Neutrophil (primary cell): ENCODE measurements at regions not wholly inside any gene's neighbourhood (a gene's known extent, or its start where the extent isn't known, plus 50 kb on each side); places are given as distances from the start of the nearest gene placed in this dataset.
"Not testable (repeated sequence)": the region's sequence is repeated elsewhere in the genome, so short reads cannot be mapped to it uniquely, and the experiment has no call there.

Source experiments
- H3K27ac ChIP-seq: fragments of 200-600 bp; sonication (generic); 2 replicates; pipeline ENCODE4 v1.5.1; 2016; ENCODE audit warnings: mild to moderate bottlenecking, moderate library complexity
- H3K27me3 ChIP-seq: fragments of 200-600 bp; sonication (generic); 2 replicates; pipeline ENCODE4 v1.6.0; 2016; ENCODE audit warnings: mild to moderate bottlenecking
- H3K36me3 ChIP-seq: fragments of 200-600 bp; sonication (generic); 2 replicates; pipeline ENCODE4 v1.5.1; 2017
- H3K4me1 ChIP-seq, 2 experiments: fragments of 200-600 bp in 1 of 2; sonication (generic) in 1 of 2; 1 replicate in 1 of 2; 2 replicates in 1 of 2; pipeline versions ENCODE4 v1.5.1 to v1.6.1; 2013 to 2016; ENCODE audit warnings: low read depth in 1 of 2, low read length in 1 of 2, mild to moderate bottlenecking in 1 of 2, moderate library complexity in 1 of 2; ENCODE audit not compliant: control insufficient read depth in 1 of 2, insufficient read depth in 1 of 2
- H3K4me3 ChIP-seq, 2 experiments: fragments of 200-600 bp in 1 of 2; sonication (generic) in 1 of 2; 1 replicate in 1 of 2; 2 replicates in 1 of 2; pipeline ENCODE4 v1.5.1; 2013 to 2016; ENCODE audit warnings: low read depth in 1 of 2, low read length in 1 of 2, mild to moderate bottlenecking in 1 of 2, moderate library complexity in 1 of 2
- H3K9me3 ChIP-seq: fragments of 200-600 bp; sonication (generic); 2 replicates; pipeline ENCODE4 v1.5.1; 2016
- TF ChIP-seq, protein P1 (sequence below): fragments of 200-600 bp; sonication (generic); IDR thresholded peaks from 2 replicates; pipeline ENCODE4 v1.5.1; 2016; ENCODE audit warnings: antibody characterized with exemption

DNA sequence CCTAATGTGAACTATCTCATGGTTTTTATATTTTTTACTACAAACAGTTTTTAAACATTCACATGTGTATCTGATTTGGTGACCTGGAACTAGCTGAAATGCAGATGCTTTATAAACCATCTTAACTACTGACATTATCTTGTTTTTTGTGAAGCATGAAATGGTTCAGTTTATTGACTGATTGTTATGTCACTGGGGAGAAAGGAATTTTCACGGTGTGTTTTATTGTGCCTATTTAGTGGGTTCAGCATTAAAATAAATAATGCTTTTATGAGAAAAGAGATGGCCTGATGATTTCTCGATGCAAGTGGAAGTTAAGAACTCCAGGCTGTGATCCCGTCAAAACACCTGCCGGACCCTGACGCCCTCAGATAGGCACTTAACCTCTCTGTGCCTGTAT is 79.9 kb upstream of the KIF26B start:
- Histone ChIP-seq H3K36me3 (no peaks in the 10 kb centered on the region), H3K4me3 (no peak overlapping the region), H3K9me3 (no peaks in the 10 kb centered on the region), H3K27ac (no peak overlapping the region), H3K27me3 (no peaks in the 10 kb centered on the region), H3K4me1 (no peaks in the 10 kb centered on the region)
- TF ChIP-seq, protein P1, sequence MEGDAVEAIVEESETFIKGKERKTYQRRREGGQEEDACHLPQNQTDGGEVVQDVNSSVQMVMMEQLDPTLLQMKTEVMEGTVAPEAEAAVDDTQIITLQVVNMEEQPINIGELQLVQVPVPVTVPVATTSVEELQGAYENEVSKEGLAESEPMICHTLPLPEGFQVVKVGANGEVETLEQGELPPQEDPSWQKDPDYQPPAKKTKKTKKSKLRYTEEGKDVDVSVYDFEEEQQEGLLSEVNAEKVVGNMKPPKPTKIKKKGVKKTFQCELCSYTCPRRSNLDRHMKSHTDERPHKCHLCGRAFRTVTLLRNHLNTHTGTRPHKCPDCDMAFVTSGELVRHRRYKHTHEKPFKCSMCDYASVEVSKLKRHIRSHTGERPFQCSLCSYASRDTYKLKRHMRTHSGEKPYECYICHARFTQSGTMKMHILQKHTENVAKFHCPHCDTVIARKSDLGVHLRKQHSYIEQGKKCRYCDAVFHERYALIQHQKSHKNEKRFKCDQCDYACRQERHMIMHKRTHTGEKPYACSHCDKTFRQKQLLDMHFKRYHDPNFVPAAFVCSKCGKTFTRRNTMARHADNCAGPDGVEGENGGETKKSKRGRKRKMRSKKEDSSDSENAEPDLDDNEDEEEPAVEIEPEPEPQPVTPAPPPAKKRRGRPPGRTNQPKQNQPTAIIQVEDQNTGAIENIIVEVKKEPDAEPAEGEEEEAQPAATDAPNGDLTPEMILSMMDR, result no peak

DNA sequence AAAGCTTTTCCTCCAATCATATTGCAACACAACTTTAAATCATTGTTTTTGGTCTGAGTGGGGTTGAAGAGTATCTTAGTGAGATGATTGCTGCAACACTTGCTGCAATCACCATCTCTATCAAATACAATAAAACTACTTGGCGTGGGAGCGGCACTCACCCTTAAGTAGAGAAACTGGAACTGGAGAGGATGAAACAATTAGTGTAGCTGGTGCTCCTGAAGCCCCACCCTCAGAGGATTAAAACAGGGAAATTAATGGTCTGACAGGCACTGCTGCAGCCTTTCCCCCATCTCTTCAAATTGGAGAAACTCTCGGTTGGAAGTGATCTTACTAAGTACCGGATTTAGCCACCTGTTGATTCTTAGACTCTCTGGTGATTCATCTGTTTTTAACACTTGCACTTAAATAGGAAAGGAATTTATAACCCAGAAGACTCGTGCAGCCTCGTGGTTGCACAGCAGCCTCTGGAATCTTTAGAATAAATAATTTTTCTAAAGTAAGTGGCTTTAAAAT is 80.5 kb upstream of the KIF26B start:
- TF ChIP-seq, protein P1, result no peak
- Histone ChIP-seq H3K36me3 (no peaks in the 10 kb centered on the region), H3K4me1 (no peaks in the 10 kb centered on the region), H3K9me3 (no peaks in the 10 kb centered on the region), H3K27ac (no peak overlapping the region), H3K4me3 (no peak overlapping the region), H3K27me3 (no peaks in the 10 kb centered on the region)

DNA sequence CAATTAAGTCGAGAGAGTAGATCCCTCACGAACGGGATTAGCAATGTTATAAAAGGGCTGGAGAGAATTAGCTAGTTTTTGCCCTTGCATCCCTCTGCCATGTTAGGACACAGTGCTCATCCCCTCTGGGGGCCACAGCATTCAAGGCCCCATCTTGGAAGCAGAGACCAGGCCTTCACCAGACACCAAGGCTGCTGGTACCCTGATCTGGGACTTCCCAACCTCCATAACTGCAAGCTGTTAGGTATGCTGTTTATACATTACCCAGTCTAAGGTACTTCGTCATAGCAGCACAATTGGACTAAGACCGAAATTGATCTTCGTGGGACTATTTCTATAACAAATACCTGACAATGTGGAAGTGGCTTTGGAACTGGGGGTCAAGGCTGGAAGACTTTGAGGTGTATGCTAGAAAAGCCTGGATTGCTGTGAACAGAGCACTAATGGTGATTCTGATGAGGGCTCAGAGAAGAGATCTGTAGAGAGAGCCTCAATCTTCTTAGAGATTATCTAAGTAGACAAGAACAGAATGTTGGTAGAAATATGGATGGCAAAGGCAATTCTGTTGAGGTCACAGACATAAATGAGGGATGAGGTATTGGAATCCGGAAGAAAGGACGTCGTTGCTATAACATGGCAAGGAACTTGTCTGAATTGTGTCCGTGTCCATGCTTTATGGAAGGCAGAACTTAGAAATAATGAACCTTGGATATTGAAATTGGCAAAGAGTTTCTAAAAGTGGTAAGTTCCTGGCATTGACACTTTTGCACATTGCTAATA is 83.8 kb upstream of the KIF26B start:
- Histone ChIP-seq H3K9me3 (no peaks in the 10 kb centered on the region), H3K4me3 (no peak overlapping the region)
- TF ChIP-seq, protein P1, result no peak

DNA sequence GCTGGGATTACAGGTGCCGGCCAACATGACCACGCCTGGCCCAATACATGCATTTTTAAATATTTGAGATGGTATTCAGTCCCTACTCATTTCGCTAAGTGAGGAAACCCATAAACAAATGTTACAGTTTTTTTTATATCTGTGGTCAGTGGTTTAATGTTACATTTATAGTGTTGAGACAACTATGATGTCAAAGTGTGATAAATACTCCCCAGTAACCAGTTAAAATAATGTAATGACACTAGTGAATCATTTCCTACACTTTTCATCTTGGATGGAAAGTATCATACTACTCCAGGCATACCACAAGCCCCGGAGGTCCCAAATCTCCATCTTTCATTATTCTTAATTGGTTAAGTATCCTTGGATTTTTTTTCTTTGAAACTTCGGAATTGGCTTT is 87.5 kb upstream of the KIF26B start:
- no peaks in the 10 kb centered on the region for H3K27me3 ChIP-seq
- no peak overlapping the region for H3K4me3 ChIP-seq
- H3K27ac ChIP-seq, result no peak overlapping the region
- no peaks in the 10 kb centered on the region for H3K9me3 ChIP-seq
- no peaks in the 10 kb centered on the region for H3K4me1 ChIP-seq
- TF ChIP-seq, protein P1, result no peak
- no peaks in the 10 kb centered on the region for H3K36me3 ChIP-seq

More for the DNA sequence above, 83.8 kb upstream of the KIF26B start:
- no peak overlapping the region for H3K27ac ChIP-seq
- H3K36me3 ChIP-seq, result no peaks in the 10 kb centered on the region
- no peaks in the 10 kb centered on the region for H3K27me3 ChIP-seq
- no peaks in the 10 kb centered on the region for H3K4me1 ChIP-seq

DNA sequence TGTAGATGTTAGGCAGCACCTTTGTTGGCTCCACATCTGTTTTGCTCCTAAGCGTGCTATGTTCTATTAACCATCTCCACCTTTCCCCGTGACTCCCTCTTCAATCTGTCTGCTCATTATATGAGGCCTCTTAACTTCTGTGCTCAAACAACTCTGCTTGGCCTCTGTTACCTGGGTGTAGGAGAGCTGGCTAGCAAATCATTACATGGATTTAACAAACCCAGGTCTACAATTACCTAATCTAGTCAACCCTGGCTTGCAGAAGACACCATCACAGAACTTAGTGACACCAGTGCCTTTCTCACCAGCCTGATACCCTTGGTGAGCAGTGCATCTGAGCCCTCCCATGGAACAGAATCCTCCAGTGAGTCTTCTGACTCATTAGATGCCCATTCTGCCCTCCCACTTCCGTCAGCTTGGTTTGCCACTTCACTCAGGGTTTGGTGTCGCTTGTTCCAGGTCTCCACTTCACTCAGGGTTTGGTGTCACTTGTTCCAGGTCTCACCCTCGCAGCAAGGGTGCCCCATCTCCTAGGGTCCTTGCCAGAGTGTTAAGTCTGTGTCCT is 92.0 kb upstream of the KIF26B start:
- H3K4me3 ChIP-seq, result no peak overlapping the region
- TF ChIP-seq, protein P1, result no peak
- H3K36me3 ChIP-seq, result no peaks in the 10 kb centered on the region
- no peaks in the 10 kb centered on the region for H3K9me3 ChIP-seq
- H3K27me3 ChIP-seq, result no peaks in the 10 kb centered on the region
- peaks cover 2 to 7% of the 10 kb centered on the region in 2 experiments for H3K4me1 ChIP-seq
- no peak overlapping the region for H3K27ac ChIP-seq

DNA sequence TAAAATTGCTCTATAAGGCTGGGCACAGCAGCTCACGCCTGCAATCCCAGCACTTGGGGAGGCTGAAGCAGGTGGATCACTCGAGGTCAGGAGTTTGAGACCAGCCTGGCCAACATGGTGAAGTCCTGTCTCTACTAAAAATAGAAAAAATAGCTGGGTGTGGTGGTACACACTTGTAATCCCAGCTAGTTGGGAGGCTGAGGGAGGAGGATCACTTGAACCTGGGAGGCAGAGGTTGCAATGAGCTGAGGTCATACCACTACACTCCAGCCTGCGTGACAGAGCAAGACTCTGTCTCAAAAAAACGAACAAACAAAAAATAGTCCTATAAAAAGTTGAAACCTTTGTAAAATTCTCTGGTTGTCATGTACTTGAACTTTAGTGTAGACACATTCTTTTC is 93.0 kb upstream of the KIF26B start:
- H3K36me3 ChIP-seq, H3K27ac ChIP-seq, H3K4me3 ChIP-seq, H3K27me3 ChIP-seq, H3K9me3 ChIP-seq: not testable (repeated sequence)
- peaks cover 11 to 17% of the 10 kb centered on the region in 2 experiments for H3K4me1 ChIP-seq
